GM19193 (cell line): ENCODE measurements at regions not wholly inside any gene's neighbourhood (a gene's known extent, or its start where the extent isn't known, plus 50 kb on each side); places are given as distances from the start of the nearest gene placed in this dataset.

Source experiments
- POLR2A ChIP-seq: IDR thresholded peaks from 4 replicates; pipeline ENCODE4 v1.6.1; 2011; ENCODE audit not compliant: insufficient read depth, insufficient read length; ENCODE audit errors: extremely low read depth

GRCh38 chrX:45681891-45682290 lies 481.2 kb upstream of the DIPK2B start:
- no peak for TF ChIP-seq POLR2A

DNA sequence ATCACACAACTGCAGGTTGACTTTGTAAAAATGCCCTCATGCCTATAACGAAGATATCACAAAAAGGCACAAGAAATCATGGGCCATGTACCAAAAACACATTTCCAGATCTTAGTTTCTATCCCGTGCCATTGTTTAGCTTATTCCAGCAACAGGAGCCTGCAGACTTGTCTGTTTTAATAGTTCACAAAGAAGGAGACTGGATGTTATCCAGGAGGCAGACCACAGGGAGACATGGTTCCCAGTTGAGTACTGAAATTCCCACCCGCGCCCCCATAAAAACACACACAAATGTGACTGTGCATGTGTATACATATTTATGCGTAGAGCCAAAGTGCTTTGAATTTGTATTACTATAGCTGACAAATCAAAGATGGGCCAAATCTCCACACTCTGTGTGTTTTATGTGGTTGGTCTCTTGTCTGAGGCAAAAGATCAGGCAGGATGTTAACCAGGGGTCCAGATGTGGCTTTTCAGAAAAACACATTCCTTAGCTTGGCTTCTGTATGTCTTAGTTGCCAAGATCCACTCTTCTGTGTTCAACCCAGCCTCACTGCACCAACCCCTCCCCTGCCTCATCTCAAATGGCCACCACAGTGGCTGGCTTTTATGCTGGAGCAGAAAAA lies 469.2 kb upstream of the DIPK2B start:
- no peak for TF ChIP-seq POLR2A

GRCh38 chrX:45668686-45669443 lies 468.2 kb upstream of the DIPK2B start:
- TF ChIP-seq POLR2A, result no peak

DNA sequence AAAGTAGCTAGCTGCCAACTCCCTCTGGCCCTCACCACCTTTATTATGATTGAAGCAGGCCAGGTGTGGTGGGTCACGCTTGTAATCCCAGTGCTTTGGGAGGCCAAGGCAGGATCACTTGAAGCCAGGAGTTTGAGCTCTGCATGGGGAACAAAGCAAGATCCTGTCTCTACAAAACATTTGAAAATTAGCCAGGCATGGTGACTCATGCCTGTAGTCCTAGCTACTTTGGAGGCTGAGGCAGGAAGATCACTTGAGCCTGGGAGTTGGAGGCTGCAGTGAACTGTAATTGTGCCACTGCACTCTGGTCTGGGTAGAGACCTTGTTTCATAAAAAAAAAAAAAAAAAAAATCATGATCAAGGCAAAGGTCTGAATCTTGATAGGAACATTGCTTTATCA lies 467.0 kb upstream of the DIPK2B start:
- TF ChIP-seq POLR2A, result no peak

- TF ChIP-seq POLR2A, result no peak
Observed at GRCh38 chrX:45664727-45665290, 464.1 kb upstream of the DIPK2B start.

GRCh38 chrX:45660477-45660876 lies 459.8 kb upstream of the DIPK2B start:
- TF ChIP-seq POLR2A, result no peak

GRCh38 chrX:45633419-45633818 lies 432.7 kb upstream of the DIPK2B start:
- no peak for TF ChIP-seq POLR2A

DNA sequence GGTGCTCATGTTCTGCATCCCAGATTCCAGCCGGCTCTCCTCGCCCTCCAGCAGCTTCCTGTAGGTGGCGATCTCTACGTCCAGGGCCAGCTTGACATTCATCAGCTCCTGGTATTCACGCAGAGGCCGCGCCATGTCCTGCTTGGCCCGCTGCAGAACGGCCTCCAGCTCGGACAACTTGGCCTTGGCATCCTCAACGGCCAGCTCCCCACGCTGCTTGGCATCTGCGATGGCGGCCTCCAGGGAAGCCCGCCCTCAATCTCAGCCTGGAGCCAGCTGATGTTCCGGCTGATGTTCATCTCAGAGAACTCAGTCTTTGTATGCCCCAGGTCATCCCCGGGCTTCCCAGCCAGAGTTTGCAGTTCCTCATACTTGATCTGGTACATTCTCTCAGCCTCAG lies 431.8 kb upstream of the DIPK2B start:
- TF ChIP-seq POLR2A, result no peak

DNA sequence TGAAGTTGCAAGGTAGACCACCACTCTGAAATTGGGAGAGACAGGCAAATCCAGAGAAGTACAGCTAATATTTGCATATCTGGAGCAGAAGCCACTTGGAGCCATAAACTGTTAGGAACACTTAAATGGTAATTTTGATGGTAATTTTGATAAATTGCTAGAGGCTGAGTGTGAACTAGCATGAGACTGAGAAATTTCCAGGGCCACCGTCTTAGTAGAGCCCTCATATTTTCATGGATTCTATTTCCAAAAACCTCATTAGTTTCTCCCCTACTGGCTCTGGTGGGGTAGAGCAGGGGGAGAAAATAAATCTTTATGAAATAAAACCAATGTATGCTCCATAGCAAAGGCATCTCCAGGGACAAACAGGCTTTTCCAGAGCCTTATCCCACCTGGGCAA lies 429.4 kb upstream of the DIPK2B start:
- TF ChIP-seq POLR2A, result no peak

DNA sequence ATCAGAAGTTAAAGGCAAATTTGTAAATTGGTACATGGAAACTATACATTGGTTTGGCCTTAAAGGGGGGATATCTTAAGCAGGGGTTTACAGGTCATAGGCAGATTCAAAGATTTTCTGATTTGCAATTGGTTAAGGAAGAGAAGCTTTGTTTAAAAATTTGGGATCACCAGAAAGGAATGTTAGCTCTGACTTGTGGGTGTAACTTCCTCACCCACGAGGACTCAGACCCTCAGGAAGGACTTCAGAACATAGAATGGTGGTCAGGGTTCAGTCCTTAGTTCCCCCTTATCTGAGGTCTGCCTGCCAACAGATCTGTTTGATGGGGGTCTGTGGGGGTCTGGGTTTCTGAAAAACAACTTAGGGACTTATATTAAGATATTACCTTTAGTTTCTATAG lies 427.4 kb upstream of the DIPK2B start:
- no peak for TF ChIP-seq POLR2A

- TF ChIP-seq POLR2A, result no peak
Observed at GRCh38 chrX:45623266-45623665, 422.6 kb upstream of the DIPK2B start.

- no peak for TF ChIP-seq POLR2A
Observed at GRCh38 chrX:45622538-45622937, 421.9 kb upstream of the DIPK2B start.

GRCh38 chrX:45622042-45622423 lies 421.4 kb upstream of the DIPK2B start:
- no peak for TF ChIP-seq POLR2A

DNA sequence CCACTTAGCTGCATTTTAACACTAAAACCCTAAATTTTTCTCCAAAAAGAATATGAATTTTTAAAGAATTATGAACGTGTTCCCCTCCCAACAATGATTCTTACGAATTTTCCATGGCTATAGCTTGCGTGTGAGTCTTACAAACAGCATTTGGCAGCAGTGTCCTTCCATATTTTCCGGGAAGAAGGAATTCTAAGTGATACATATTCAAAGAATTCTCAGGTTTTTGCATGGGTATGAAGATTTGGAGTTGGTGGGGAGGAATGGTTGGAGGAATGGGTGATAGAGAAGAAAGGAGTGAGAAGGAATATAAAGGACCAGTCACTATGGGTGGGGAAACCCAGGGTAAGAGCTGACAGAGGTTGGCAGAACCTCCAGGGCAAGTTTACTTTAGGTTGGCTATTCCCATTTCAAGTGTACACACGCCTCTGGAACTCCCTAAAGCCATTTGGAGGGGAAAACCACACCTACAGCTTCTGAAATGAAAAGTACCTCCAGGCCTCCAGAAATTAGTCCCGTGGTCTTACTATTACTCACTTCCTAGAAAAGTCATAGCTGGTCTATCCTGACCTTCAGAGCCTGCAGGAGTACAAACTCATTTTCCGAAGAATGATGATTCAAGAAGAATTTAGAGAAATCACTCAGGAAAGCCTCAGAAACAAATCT lies 420.8 kb upstream of the DIPK2B start:
- no peak for TF ChIP-seq POLR2A

DNA sequence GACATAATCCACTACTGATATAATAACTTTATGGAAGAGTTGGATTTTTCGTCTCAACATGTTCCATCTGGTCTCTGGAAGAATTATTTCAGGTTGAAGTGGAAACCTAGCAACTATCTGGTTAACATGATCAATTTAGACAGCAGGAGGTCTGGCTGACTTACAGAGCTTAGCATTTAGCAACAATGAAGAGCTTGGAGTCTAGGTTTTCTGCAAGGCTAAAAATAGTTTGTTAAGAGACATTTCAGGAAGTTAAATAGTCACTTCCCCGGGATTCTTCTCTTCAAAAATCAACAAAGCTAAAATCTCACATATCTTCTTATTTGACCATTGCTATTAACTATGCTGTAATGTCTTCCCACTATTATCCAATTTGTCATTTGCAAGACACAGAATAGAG lies 418.6 kb upstream of the DIPK2B start:
- no peak for TF ChIP-seq POLR2A

DNA sequence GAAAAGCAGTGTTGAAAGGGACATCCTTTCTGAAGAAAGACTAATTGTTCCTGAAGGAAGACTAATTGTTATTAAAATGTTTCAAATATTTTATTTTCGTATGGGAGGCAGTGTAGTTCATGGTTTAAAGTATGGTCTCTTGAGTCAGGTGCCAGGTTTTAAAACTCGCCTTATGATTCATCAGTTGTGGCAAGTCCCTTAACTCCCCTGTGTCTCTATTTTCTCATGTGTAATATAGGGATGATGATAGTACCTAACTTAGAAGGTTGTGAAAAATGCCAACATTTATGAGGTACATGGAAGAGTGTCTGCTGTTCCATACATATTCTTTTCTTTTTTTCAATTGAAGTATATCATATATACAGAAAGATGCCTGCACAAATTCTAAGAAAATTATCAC lies 414.2 kb upstream of the DIPK2B start:
- no peak for TF ChIP-seq POLR2A
